ENCODE measurements at regions not wholly inside any gene's neighbourhood (a gene's known extent, or its start where the extent isn't known, plus 50 kb on each side); places are given as distances from the start of the nearest gene placed in this dataset.
"Not testable (repeated sequence)": the region's sequence is repeated elsewhere in the genome, so short reads cannot be mapped to it uniquely, and the experiment has no call there.

DNA sequence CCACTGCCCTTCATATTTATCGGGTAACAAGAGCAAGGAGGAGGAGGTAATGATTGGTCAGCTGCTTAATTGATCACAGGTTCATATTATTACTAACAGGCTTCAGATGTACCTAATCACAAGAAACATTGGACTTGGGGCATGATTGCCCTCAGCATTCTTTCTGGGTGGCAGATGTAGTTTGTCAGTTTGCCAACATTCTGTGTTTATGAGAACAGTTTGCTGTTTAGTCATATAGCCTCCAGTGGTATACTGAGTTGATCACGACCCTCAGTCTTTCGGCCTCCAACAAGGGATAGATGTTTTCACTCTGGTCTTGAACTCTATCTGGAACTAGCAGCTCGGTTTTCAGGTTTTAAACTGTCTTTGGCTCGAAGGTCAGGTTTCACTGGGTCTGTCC, 237.7 kb upstream of the GNPDA2 start:
- TF ChIP-seq CTCF (conservative IDR thresholded peaks at IDR 0.05); ZFX (IDR thresholded peaks at IDR 0.05): not testable (repeated sequence)
